Adrenal gland (tissue), 5 donors: ENCODE measurements at regions not wholly inside any gene's neighbourhood (a gene's known extent, or its start where the extent isn't known, plus 50 kb on each side); places are given as distances from the start of the nearest gene placed in this dataset.

Experiments
- POLR2A ChIP-seq, 2 donors: fragments of 450-650 bp; IDR thresholded peaks; one replicate each; pipeline ENCODE4 v1.6.1; 2017; ENCODE audit warnings: antibody characterized with exemption in 2 of 2, mild to moderate bottlenecking in 2 of 2, moderate library complexity in 1 of 2
- TF ChIP-seq, protein P1 (sequence below), 6 experiments: fragments of 450-650 bp in 4 of 6; fragments of 200-600 bp in 2 of 6; sonication (generic) in 1 of 6; IDR thresholded peaks; 1 replicate in 5 of 6; 2 replicates in 1 of 6; pipeline versions ENCODE4 v1.5.1 to v1.8.0; 2016 to 2021; ENCODE audit warnings: antibody characterized with exemption in 6 of 6, mild to moderate bottlenecking in 2 of 6, moderate library complexity in 1 of 6
- donor health status: DM: no; HTN: no; CAD: no.

GRCh38 chr5:40384782-40385390 is 294.8 kb upstream of the PTGER4 start:
- TF ChIP-seq, protein P1, sequence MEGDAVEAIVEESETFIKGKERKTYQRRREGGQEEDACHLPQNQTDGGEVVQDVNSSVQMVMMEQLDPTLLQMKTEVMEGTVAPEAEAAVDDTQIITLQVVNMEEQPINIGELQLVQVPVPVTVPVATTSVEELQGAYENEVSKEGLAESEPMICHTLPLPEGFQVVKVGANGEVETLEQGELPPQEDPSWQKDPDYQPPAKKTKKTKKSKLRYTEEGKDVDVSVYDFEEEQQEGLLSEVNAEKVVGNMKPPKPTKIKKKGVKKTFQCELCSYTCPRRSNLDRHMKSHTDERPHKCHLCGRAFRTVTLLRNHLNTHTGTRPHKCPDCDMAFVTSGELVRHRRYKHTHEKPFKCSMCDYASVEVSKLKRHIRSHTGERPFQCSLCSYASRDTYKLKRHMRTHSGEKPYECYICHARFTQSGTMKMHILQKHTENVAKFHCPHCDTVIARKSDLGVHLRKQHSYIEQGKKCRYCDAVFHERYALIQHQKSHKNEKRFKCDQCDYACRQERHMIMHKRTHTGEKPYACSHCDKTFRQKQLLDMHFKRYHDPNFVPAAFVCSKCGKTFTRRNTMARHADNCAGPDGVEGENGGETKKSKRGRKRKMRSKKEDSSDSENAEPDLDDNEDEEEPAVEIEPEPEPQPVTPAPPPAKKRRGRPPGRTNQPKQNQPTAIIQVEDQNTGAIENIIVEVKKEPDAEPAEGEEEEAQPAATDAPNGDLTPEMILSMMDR (IDR thresholded peaks at IDR 0.05): no peak
- TF ChIP-seq POLR2A (IDR thresholded peaks at IDR 0.05): no peak
